ENCODE measurements at regions not wholly inside any gene's neighbourhood (a gene's known extent, or its start where the extent isn't known, plus 50 kb on each side); places are given as distances from the start of the nearest gene placed in this dataset.

DNA sequence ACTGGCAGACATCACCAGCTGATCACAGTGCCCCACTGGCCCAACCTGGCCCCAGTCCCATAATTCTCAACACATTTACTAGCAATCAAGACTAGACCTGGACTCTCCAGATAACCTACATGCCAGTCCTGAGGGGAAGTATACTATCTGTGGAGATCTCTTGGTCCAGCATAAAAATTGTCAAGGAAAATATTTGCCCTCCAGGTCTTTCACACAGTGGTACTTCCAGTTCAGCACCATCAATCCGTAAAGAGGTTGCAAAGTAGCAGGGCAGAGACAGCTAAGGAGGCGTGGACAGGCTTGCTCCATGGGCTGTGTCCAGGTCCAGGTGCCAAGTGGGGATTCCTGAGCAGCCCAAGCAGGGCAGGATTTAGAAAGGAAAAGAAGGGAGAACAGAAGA lies 143.6 kb upstream of the BACE2 start (continued):
- TF ChIP-seq, protein P1, sequence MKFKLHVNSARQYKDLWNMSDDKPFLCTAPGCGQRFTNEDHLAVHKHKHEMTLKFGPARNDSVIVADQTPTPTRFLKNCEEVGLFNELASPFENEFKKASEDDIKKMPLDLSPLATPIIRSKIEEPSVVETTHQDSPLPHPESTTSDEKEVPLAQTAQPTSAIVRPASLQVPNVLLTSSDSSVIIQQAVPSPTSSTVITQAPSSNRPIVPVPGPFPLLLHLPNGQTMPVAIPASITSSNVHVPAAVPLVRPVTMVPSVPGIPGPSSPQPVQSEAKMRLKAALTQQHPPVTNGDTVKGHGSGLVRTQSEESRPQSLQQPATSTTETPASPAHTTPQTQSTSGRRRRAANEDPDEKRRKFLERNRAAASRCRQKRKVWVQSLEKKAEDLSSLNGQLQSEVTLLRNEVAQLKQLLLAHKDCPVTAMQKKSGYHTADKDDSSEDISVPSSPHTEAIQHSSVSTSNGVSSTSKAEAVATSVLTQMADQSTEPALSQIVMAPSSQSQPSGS (IDR thresholded peaks at IDR 0.05; ENCODE audit: low read length) = no peak
- TF ChIP-seq GTF2F1 (IDR thresholded peaks at IDR 0.05; ENCODE audit: borderline replicate concordance, low read depth, low read length) (no peak), EP300 (IDR thresholded peaks at IDR 0.05; ENCODE audit: borderline replicate concordance in 1 of 2, low read depth in 2 of 2, low read length in 2 of 2) (no peak)

All from H1 (cell line).